ENCODE measurements at regions not wholly inside any gene's neighbourhood (a gene's known extent, or its start where the extent isn't known, plus 50 kb on each side); places are given as distances from the start of the nearest gene placed in this dataset.

- H3K9ac ChIP-seq (ENCODE audit: low read depth, low read length) = no peak overlapping the region
These were observed 312.8 kb upstream of the PCDH20 start for GRCh38 chr13:61728471-61728870.

GRCh38 chr13:61727767-61728166 is 312.1 kb upstream of the PCDH20 start:
- H3K9ac ChIP-seq (ENCODE audit: low read depth, low read length) = no peak overlapping the region
- H3K4me3 ChIP-seq (ENCODE audit: low read length) = no peak overlapping the region
- H3K36me3 ChIP-seq (ENCODE audit: insufficient read depth, low read length) = no peaks in the 10 kb centered on the region
- no peaks in the 10 kb centered on the region for H3K27me3 ChIP-seq (ENCODE audit: control insufficient read depth, insufficient read depth, low read length)
- H3K9me3 ChIP-seq (replicated peaks; ENCODE audit: low read length) = no peaks in the 10 kb centered on the region
- H3K4me1 ChIP-seq (ENCODE audit: control insufficient read depth, insufficient read depth, low read length) = no peaks in the 10 kb centered on the region
- no peak overlapping the region for H3K4me2 ChIP-seq (ENCODE audit: low read length)

More at GRCh38 chr13:61728471-61728870, 312.8 kb upstream of the PCDH20 start:
- Histone ChIP-seq H3K27me3 (ENCODE audit: control insufficient read depth, insufficient read depth, low read length) (no peaks in the 10 kb centered on the region), H3K36me3 (ENCODE audit: insufficient read depth, low read length) (no peaks in the 10 kb centered on the region), H3K9me3 (replicated peaks; ENCODE audit: low read length) (no peaks in the 10 kb centered on the region), H3K4me3 (ENCODE audit: low read length) (no peak overlapping the region), H3K4me1 (ENCODE audit: control insufficient read depth, insufficient read depth, low read length) (no peaks in the 10 kb centered on the region), H3K4me2 (ENCODE audit: low read length) (no peak overlapping the region)

GRCh38 chr13:61725806-61726205 is 310.2 kb upstream of the PCDH20 start:
- H3K4me1 ChIP-seq (ENCODE audit: control insufficient read depth, insufficient read depth, low read length) = no peaks in the 10 kb centered on the region
- no peaks in the 10 kb centered on the region for H3K27me3 ChIP-seq (ENCODE audit: control insufficient read depth, insufficient read depth, low read length)

GRCh38 chr13:61722119-61722518 is 306.5 kb upstream of the PCDH20 start:
- no peaks in the 10 kb centered on the region for H3K27me3 ChIP-seq (ENCODE audit: control insufficient read depth, insufficient read depth, low read length)
- no peak overlapping the region for H3K9ac ChIP-seq (ENCODE audit: low read depth, low read length)

More at GRCh38 chr13:61725806-61726205, 310.2 kb upstream of the PCDH20 start:
- H3K36me3 ChIP-seq (ENCODE audit: insufficient read depth, low read length) = no peaks in the 10 kb centered on the region
- H3K4me3 ChIP-seq (ENCODE audit: low read length) = no peak overlapping the region
- H3K9me3 ChIP-seq (replicated peaks; ENCODE audit: low read length) = no peaks in the 10 kb centered on the region
- H3K9ac ChIP-seq (ENCODE audit: low read depth, low read length) = no peak overlapping the region
- no peak overlapping the region for H3K4me2 ChIP-seq (ENCODE audit: low read length)

GRCh38 chr13:61712621-61713020 is 297.0 kb upstream of the PCDH20 start:
- no peak overlapping the region for H3K4me3 ChIP-seq (ENCODE audit: low read length)
- H3K36me3 ChIP-seq (ENCODE audit: insufficient read depth, low read length) = no peaks in the 10 kb centered on the region
- no peak overlapping the region for H3K9ac ChIP-seq (ENCODE audit: low read depth, low read length)
- H3K4me1 ChIP-seq (ENCODE audit: control insufficient read depth, insufficient read depth, low read length) = no peaks in the 10 kb centered on the region
- H3K27me3 ChIP-seq (ENCODE audit: control insufficient read depth, insufficient read depth, low read length) = no peaks in the 10 kb centered on the region
- peaks cover 3% of the 10 kb centered on the region for H3K9me3 ChIP-seq (replicated peaks; ENCODE audit: low read length)
- no peak overlapping the region for H3K4me2 ChIP-seq (ENCODE audit: low read length)

More at GRCh38 chr13:61722119-61722518, 306.5 kb upstream of the PCDH20 start:
- H3K9me3 ChIP-seq (replicated peaks; ENCODE audit: low read length) = no peaks in the 10 kb centered on the region
- H3K4me1 ChIP-seq (ENCODE audit: control insufficient read depth, insufficient read depth, low read length) = no peaks in the 10 kb centered on the region
- H3K4me2 ChIP-seq (ENCODE audit: low read length) = no peak overlapping the region
- H3K36me3 ChIP-seq (ENCODE audit: insufficient read depth, low read length) = no peaks in the 10 kb centered on the region
- H3K4me3 ChIP-seq (ENCODE audit: low read length) = no peak overlapping the region

GRCh38 chr13:61709258-61709657 is 293.6 kb upstream of the PCDH20 start:
- no peak overlapping the region for H3K9ac ChIP-seq (ENCODE audit: low read depth, low read length)
- no peaks in the 10 kb centered on the region for H3K36me3 ChIP-seq (ENCODE audit: insufficient read depth, low read length)
- H3K9me3 ChIP-seq (replicated peaks; ENCODE audit: low read length) = peaks cover 7% of the 10 kb centered on the region
- no peak overlapping the region for H3K4me2 ChIP-seq (ENCODE audit: low read length)
- H3K4me3 ChIP-seq (ENCODE audit: low read length) = no peak overlapping the region
- H3K27me3 ChIP-seq (ENCODE audit: control insufficient read depth, insufficient read depth, low read length) = no peaks in the 10 kb centered on the region
- no peaks in the 10 kb centered on the region for H3K4me1 ChIP-seq (ENCODE audit: control insufficient read depth, insufficient read depth, low read length)

- H3K9me3 ChIP-seq (replicated peaks; ENCODE audit: low read length) = peaks cover 4% of the 10 kb centered on the region
These were observed 291.2 kb upstream of the PCDH20 start for GRCh38 chr13:61706899-61707298.

GRCh38 chr13:61700620-61701019 is 285.0 kb upstream of the PCDH20 start:
- H3K36me3 ChIP-seq (ENCODE audit: insufficient read depth, low read length) = no peaks in the 10 kb centered on the region
- no peak overlapping the region for H3K4me3 ChIP-seq (ENCODE audit: low read length)
- H3K27me3 ChIP-seq (ENCODE audit: control insufficient read depth, insufficient read depth, low read length) = no peaks in the 10 kb centered on the region
- no peak overlapping the region for H3K4me2 ChIP-seq (ENCODE audit: low read length)
- no peaks in the 10 kb centered on the region for H3K4me1 ChIP-seq (ENCODE audit: control insufficient read depth, insufficient read depth, low read length)
- no peaks in the 10 kb centered on the region for H3K9me3 ChIP-seq (replicated peaks; ENCODE audit: low read length)
- H3K9ac ChIP-seq (ENCODE audit: low read depth, low read length) = no peak overlapping the region

More at GRCh38 chr13:61706899-61707298, 291.2 kb upstream of the PCDH20 start:
- H3K9ac ChIP-seq (ENCODE audit: low read depth, low read length) = no peak overlapping the region
- H3K4me3 ChIP-seq (ENCODE audit: low read length) = no peak overlapping the region
- H3K27me3 ChIP-seq (ENCODE audit: control insufficient read depth, insufficient read depth, low read length) = no peaks in the 10 kb centered on the region
- no peaks in the 10 kb centered on the region for H3K36me3 ChIP-seq (ENCODE audit: insufficient read depth, low read length)
- H3K4me1 ChIP-seq (ENCODE audit: control insufficient read depth, insufficient read depth, low read length) = no peaks in the 10 kb centered on the region
- H3K4me2 ChIP-seq (ENCODE audit: low read length) = no peak overlapping the region

GRCh38 chr13:61700181-61700580 is 284.5 kb upstream of the PCDH20 start:
- Histone ChIP-seq H3K4me2 (ENCODE audit: low read length) (no peak overlapping the region), H3K4me1 (ENCODE audit: control insufficient read depth, insufficient read depth, low read length) (no peaks in the 10 kb centered on the region), H3K9ac (ENCODE audit: low read depth, low read length) (no peak overlapping the region), H3K9me3 (replicated peaks; ENCODE audit: low read length) (no peaks in the 10 kb centered on the region), H3K36me3 (ENCODE audit: insufficient read depth, low read length) (no peaks in the 10 kb centered on the region), H3K4me3 (ENCODE audit: low read length) (no peak overlapping the region), H3K27me3 (ENCODE audit: control insufficient read depth, insufficient read depth, low read length) (no peaks in the 10 kb centered on the region)

- Histone ChIP-seq H3K4me3 (ENCODE audit: low read length) (no peak overlapping the region), H3K9me3 (replicated peaks; ENCODE audit: low read length) (no peaks in the 10 kb centered on the region), H3K27me3 (ENCODE audit: control insufficient read depth, insufficient read depth, low read length) (no peaks in the 10 kb centered on the region), H3K36me3 (ENCODE audit: insufficient read depth, low read length) (no peaks in the 10 kb centered on the region), H3K4me2 (ENCODE audit: low read length) (no peak overlapping the region), H3K9ac (ENCODE audit: low read depth, low read length) (no peak overlapping the region), H3K4me1 (ENCODE audit: control insufficient read depth, insufficient read depth, low read length) (no peaks in the 10 kb centered on the region)
These were observed 281.0 kb upstream of the PCDH20 start for GRCh38 chr13:61696676-61697075.

- H3K4me3 ChIP-seq (ENCODE audit: low read length) = no peak overlapping the region
- H3K27me3 ChIP-seq (ENCODE audit: control insufficient read depth, insufficient read depth, low read length) = no peaks in the 10 kb centered on the region
- H3K9me3 ChIP-seq (replicated peaks; ENCODE audit: low read length) = no peaks in the 10 kb centered on the region
- no peaks in the 10 kb centered on the region for H3K36me3 ChIP-seq (ENCODE audit: insufficient read depth, low read length)
- no peak overlapping the region for H3K9ac ChIP-seq (ENCODE audit: low read depth, low read length)
- no peaks in the 10 kb centered on the region for H3K4me1 ChIP-seq (ENCODE audit: control insufficient read depth, insufficient read depth, low read length)
- H3K4me2 ChIP-seq (ENCODE audit: low read length) = no peak overlapping the region
These were observed 279.5 kb upstream of the PCDH20 start for GRCh38 chr13:61695147-61695546.

GRCh38 chr13:61692691-61693090 is 277.0 kb upstream of the PCDH20 start:
- H3K4me1 ChIP-seq (ENCODE audit: control insufficient read depth, insufficient read depth, low read length) = no peaks in the 10 kb centered on the region
- H3K4me2 ChIP-seq (ENCODE audit: low read length) = no peak overlapping the region
- no peaks in the 10 kb centered on the region for H3K27me3 ChIP-seq (ENCODE audit: control insufficient read depth, insufficient read depth, low read length)
- H3K9ac ChIP-seq (ENCODE audit: low read depth, low read length) = no peak overlapping the region
- H3K4me3 ChIP-seq (ENCODE audit: low read length) = no peak overlapping the region
- no peaks in the 10 kb centered on the region for H3K36me3 ChIP-seq (ENCODE audit: insufficient read depth, low read length)
- no peaks in the 10 kb centered on the region for H3K9me3 ChIP-seq (replicated peaks; ENCODE audit: low read length)

All from skeletal muscle satellite cell (primary cell).